ENCODE measurements at regions not wholly inside any gene's neighbourhood (a gene's known extent, or its start where the extent isn't known, plus 50 kb on each side); places are given as distances from the start of the nearest gene placed in this dataset.

DNA sequence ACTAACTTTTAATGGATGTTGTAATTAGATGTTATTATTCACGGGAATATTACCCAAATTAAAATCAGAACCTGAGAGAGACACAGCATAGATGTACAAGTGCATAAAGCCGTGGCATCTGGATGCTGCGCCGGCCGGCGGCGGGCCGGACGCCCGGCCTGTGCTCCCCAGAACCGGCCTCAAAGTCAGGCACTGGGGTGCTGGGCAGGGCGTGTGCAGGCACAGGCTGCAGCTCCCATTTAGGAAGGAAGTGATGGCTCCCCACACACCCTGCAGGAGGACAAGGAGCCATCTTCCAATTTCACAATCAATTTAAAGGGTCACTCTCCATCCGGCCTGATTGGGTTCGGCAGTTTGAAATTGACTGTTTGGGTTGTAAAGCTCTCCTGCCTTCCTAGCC lies 367.7 kb upstream of the SALL3 start:
- TF ChIP-seq, protein P1, sequence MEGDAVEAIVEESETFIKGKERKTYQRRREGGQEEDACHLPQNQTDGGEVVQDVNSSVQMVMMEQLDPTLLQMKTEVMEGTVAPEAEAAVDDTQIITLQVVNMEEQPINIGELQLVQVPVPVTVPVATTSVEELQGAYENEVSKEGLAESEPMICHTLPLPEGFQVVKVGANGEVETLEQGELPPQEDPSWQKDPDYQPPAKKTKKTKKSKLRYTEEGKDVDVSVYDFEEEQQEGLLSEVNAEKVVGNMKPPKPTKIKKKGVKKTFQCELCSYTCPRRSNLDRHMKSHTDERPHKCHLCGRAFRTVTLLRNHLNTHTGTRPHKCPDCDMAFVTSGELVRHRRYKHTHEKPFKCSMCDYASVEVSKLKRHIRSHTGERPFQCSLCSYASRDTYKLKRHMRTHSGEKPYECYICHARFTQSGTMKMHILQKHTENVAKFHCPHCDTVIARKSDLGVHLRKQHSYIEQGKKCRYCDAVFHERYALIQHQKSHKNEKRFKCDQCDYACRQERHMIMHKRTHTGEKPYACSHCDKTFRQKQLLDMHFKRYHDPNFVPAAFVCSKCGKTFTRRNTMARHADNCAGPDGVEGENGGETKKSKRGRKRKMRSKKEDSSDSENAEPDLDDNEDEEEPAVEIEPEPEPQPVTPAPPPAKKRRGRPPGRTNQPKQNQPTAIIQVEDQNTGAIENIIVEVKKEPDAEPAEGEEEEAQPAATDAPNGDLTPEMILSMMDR (IDR thresholded peaks at IDR 0.05): no peak
- TF ChIP-seq POLR2AphosphoS5 (IDR thresholded peaks at IDR 0.05; ENCODE audit: insufficient read depth in 1 of 2, low read depth in 1 of 2): no peak
- TF ChIP-seq POLR2A (IDR thresholded peaks at IDR 0.05): no peak

All from vagina (tissue), 2 donors.